Esophagus squamous epithelium (tissue), 5 donors: ENCODE measurements at regions not wholly inside any gene's neighbourhood (a gene's known extent, or its start where the extent isn't known, plus 50 kb on each side); places are given as distances from the start of the nearest gene placed in this dataset.

ENCODE experiments used
- DNase-seq: peaks from one replicate; lab custom pipeline; 2025; lab: John Stamatoyannopoulos, UW
- H3K27ac ChIP-seq, 4 donors: fragments of 200-600 bp; sonication (generic); one replicate each; pipeline ENCODE4 v1.5.1; 2016 to 2019; ENCODE audit warnings: mild to moderate bottlenecking in 1 of 4
- H3K27me3 ChIP-seq, 4 donors: fragments of 200-600 bp; sonication (generic); 1 replicate in 3 of 4; 2 replicates in 1 of 4; pipeline versions ENCODE4 v1.5.1 to v1.6.0; 2017 to 2021; ENCODE audit warnings: antibody characterized with exemption in 1 of 4
- H3K36me3 ChIP-seq, 3 donors: fragments of 200-600 bp; sonication (generic); one replicate each; pipeline ENCODE4 v1.5.1; 2016 to 2019
- H3K4me1 ChIP-seq, 3 donors: fragments of 200-600 bp; sonication (generic); one replicate each; pipeline ENCODE4 v1.5.1; 2017 to 2019
- H3K4me3 ChIP-seq, 4 donors: fragments of 200-600 bp; sonication (generic); 1 replicate in 3 of 4; 2 replicates in 1 of 4; pipeline ENCODE4 v1.5.1; 2016 to 2019; ENCODE audit warnings: mild to moderate bottlenecking in 2 of 4, moderate library complexity in 1 of 4
- H3K9me3 ChIP-seq, 3 donors: fragments of 200-600 bp; sonication (generic); one replicate each; pipeline ENCODE4 v1.5.1; 2016 to 2019
- CTCF ChIP-seq, 6 experiments: fragments of 450-650 bp in 4 of 6; fragments of 200-600 bp in 2 of 6; sonication (generic) in 2 of 6; IDR thresholded peaks; one replicate each; pipeline ENCODE4 v1.5.1; 2016 to 2019; ENCODE audit warnings: antibody characterized with exemption in 6 of 6, mild to moderate bottlenecking in 4 of 6, moderate library complexity in 4 of 6
- POLR2A ChIP-seq, 4 donors: fragments of 450-650 bp; IDR thresholded peaks; one replicate each; pipeline ENCODE4 v1.6.1; 2017; ENCODE audit warnings: antibody characterized with exemption in 4 of 4, mild to moderate bottlenecking in 4 of 4, moderate library complexity in 3 of 4
- WGBS, 2 donors: methylation state at CpG; one replicate each; pipeline ENCODE4 v1.1.5; 2018; 5-methylcytosine and 5-hydroxymethylcytosine counted together
- intact Hi-C: fragments of 100-400 bp; cut with DNase I; formaldehyde crosslinking; loops from one replicate; pipeline ENCODE4 v1.15.0; 2022
- donor health status: DM: yes; HTN: yes; CAD: no.

- Histone ChIP-seq H3K9me3 (peaks cover 0 to 6% (median 0%) of the 10 kb centered on the region in 3 donors), H3K4me3 (no peak overlapping the region), H3K36me3 (no peaks in the 10 kb centered on the region), H3K4me1 (no peaks in the 10 kb centered on the region), H3K27me3 (no peaks in the 10 kb centered on the region), H3K27ac (no peak overlapping the region)
- DNase-seq, result no peak
- intact Hi-C loops, result no loop called here
- TF ChIP-seq POLR2A (IDR thresholded peaks at IDR 0.05), result no peak
- no peak for TF ChIP-seq CTCF (IDR thresholded peaks at IDR 0.05)
Measured at GRCh38 chr7:13713092-13713491, 276.4 kb downstream of the ETV1 start.

GRCh38 chr7:13715534-13715933 is 273.9 kb downstream of the ETV1 start:
- DNase-seq, result no peak
- Histone ChIP-seq H3K4me1 (no peaks in the 10 kb centered on the region), H3K4me3 (no peak overlapping the region), H3K36me3 (no peaks in the 10 kb centered on the region), H3K9me3 (peaks cover 0 to 6% (median 0%) of the 10 kb centered on the region in 3 donors), H3K27me3 (no peaks in the 10 kb centered on the region), H3K27ac (no peak overlapping the region)
- intact Hi-C loops, result no loop called here
- 50 to 100% methylated on average over 1 of the region's 1 CpG for WGBS, 2 donors
- no peak for TF ChIP-seq CTCF (IDR thresholded peaks at IDR 0.05)
- TF ChIP-seq POLR2A (IDR thresholded peaks at IDR 0.05), result no peak

GRCh38 chr7:13717031-13717430 is 272.4 kb downstream of the ETV1 start:
- no peak for DNase-seq
- H3K4me1 ChIP-seq, result no peaks in the 10 kb centered on the region
- peaks cover 0 to 6% (median 0%) of the 10 kb centered on the region in 3 donors for H3K9me3 ChIP-seq
- no peaks in the 10 kb centered on the region for H3K27me3 ChIP-seq
- WGBS, 2 donors, result 33 to 52% methylated on average over 2 of the region's 2 CpGs
- intact Hi-C loops, result no loop called here
- H3K27ac ChIP-seq, result no peak overlapping the region
- TF ChIP-seq POLR2A (IDR thresholded peaks at IDR 0.05) (no peak), CTCF (IDR thresholded peaks at IDR 0.05) (no peak)
- H3K4me3 ChIP-seq, result no peak overlapping the region
- H3K36me3 ChIP-seq, result no peaks in the 10 kb centered on the region

- H3K9me3 ChIP-seq, result no peaks in the 10 kb centered on the region
- no peaks in the 10 kb centered on the region for H3K4me1 ChIP-seq
- H3K27me3 ChIP-seq, result no peaks in the 10 kb centered on the region
- intact Hi-C loops, result no loop called here
- no peak for TF ChIP-seq POLR2A (IDR thresholded peaks at IDR 0.05)
- no peak overlapping the region for H3K27ac ChIP-seq
- H3K36me3 ChIP-seq, result no peaks in the 10 kb centered on the region
- DNase-seq, result no peak
- no peak overlapping the region for H3K4me3 ChIP-seq
- WGBS, 2 donors, result 83 to 87% methylated on average over 8 of the region's 8 CpGs
Measured at GRCh38 chr7:13724191-13724976, 265.1 kb downstream of the ETV1 start.

GRCh38 chr7:13724977-13725566 is 264.4 kb downstream of the ETV1 start:
- H3K27me3 ChIP-seq, result no peaks in the 10 kb centered on the region
- H3K4me3 ChIP-seq, result no peak overlapping the region
- intact Hi-C loops, result no loop called here
- no peaks in the 10 kb centered on the region for H3K9me3 ChIP-seq
- H3K36me3 ChIP-seq, result no peaks in the 10 kb centered on the region
- no peak for TF ChIP-seq CTCF (IDR thresholded peaks at IDR 0.05)
- TF ChIP-seq POLR2A (IDR thresholded peaks at IDR 0.05), result no peak
- H3K4me1 ChIP-seq, result no peaks in the 10 kb centered on the region
- DNase-seq, result no peak
- no peak overlapping the region for H3K27ac ChIP-seq
- WGBS, 2 donors, result 62 to 64% methylated on average over 6 of the region's 6 CpGs
